DMS153 treated with DMSO at 0.1 percent for 48 hours (cell line): ENCODE measurements at regions not wholly inside any gene's neighbourhood (a gene's known extent, or its start where the extent isn't known, plus 50 kb on each side); places are given as distances from the start of the nearest gene placed in this dataset.
"Not testable (repeated sequence)": the region's sequence is repeated elsewhere in the genome, so short reads cannot be mapped to it uniquely, and the experiment has no call there.

ENCODE experiments used
- DNase-seq: peaks from one replicate; lab custom pipeline; 2025; ENCODE audit not compliant: unreplicated experiment; lab: John Stamatoyannopoulos, UW

GRCh38 chr7:19377611-19378344 lies 232.6 kb upstream of the FERD3L start:
- DNase-seq = no peak

- no peak for DNase-seq
These were observed 231.3 kb upstream of the FERD3L start for GRCh38 chr7:19376538-19376937.

- DNase-seq = no peak
These were observed 230.8 kb upstream of the FERD3L start for GRCh38 chr7:19375976-19376375.

GRCh38 chr7:19373334-19373733 lies 228.1 kb upstream of the FERD3L start:
- DNase-seq = no peak

- peak; percentile 15 for DNase-seq
These were observed 224.6 kb upstream of the FERD3L start for GRCh38 chr7:19369806-19370205.

GRCh38 chr7:19369182-19369581 lies 224.0 kb upstream of the FERD3L start:
- no peak for DNase-seq

GRCh38 chr7:19368491-19368925 lies 223.3 kb upstream of the FERD3L start:
- DNase-seq = no peak

GRCh38 chr7:19364950-19365349 lies 219.7 kb upstream of the FERD3L start:
- DNase-seq = no peak

GRCh38 chr7:19362099-19362498 lies 216.9 kb upstream of the FERD3L start:
- no peak for DNase-seq

- no peak for DNase-seq
These were observed 208.0 kb upstream of the FERD3L start for GRCh38 chr7:19353180-19353579.

GRCh38 chr7:19352305-19352695 lies 207.1 kb upstream of the FERD3L start:
- DNase-seq = no peak

GRCh38 chr7:19351341-19352304 lies 206.4 kb upstream of the FERD3L start:
- no peak for DNase-seq

- DNase-seq = no peak
These were observed 194.3 kb upstream of the FERD3L start for GRCh38 chr7:19339512-19339911.

- DNase-seq = not testable (repeated sequence)
These were observed 193.3 kb upstream of the FERD3L start for GRCh38 chr7:19338512-19338911.

- no peak for DNase-seq
These were observed 191.7 kb upstream of the FERD3L start for GRCh38 chr7:19336836-19337383.

GRCh38 chr7:19333706-19334105 lies 188.5 kb upstream of the FERD3L start:
- DNase-seq = no peak

- DNase-seq = no peak
These were observed 181.8 kb upstream of the FERD3L start for GRCh38 chr7:19327018-19327417.

- DNase-seq = no peak
These were observed 176.8 kb upstream of the FERD3L start for GRCh38 chr7:19322002-19322401.

GRCh38 chr7:19318287-19318686 lies 173.1 kb upstream of the FERD3L start:
- no peak for DNase-seq

GRCh38 chr7:19317461-19317860 lies 172.2 kb upstream of the FERD3L start:
- no peak for DNase-seq

- DNase-seq = no peak
These were observed 167.2 kb upstream of the FERD3L start for GRCh38 chr7:19312416-19312815.

- DNase-seq = no peak
These were observed 162.3 kb upstream of the FERD3L start for GRCh38 chr7:19307554-19307953.
